ENCODE measurements at regions not wholly inside any gene's neighbourhood (a gene's known extent, or its start where the extent isn't known, plus 50 kb on each side); places are given as distances from the start of the nearest gene placed in this dataset.
"Not testable (repeated sequence)": the region's sequence is repeated elsewhere in the genome, so short reads cannot be mapped to it uniquely, and the experiment has no call there.

DNA sequence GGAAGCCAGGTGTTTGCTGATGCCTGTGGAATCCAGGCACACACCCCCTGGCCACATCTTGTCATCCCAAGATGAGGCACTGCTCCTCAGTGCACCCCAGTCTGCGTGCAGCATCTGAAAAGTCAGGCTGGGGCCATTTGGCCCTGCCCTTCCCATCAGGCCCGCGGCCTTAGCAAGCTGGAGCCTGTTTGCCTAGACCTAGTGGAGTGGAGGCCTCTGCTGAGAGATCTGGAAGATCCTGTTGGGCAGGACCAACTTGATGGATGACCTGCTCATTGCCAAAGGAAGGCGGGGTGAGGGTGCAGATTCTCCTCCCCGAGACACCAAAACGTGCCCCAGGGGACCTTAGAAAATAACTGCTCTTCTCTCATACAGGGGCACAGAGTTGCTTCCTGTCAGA is 220.2 kb downstream of the SHQ1 start:
- no peaks in the 10 kb centered on the region for H3K9me3 ChIP-seq (ENCODE audit: control insufficient read depth, low read length)
- no peaks in the 10 kb centered on the region for H3K36me3 ChIP-seq (ENCODE audit: control insufficient read depth, insufficient read depth, low read length)
- 84 to 91% methylated on average over 5 to 6 of the region's 6 CpGs for WGBS, 2 experiments (ENCODE audit: insufficient coverage in 2 of 2)
- H3K4me3 ChIP-seq (ENCODE audit: extremely low read depth, insufficient read depth, low read length, poor library complexity, severe bottlenecking) = no peak overlapping the region
- peaks cover 7% of the 10 kb centered on the region for H3K4me1 ChIP-seq (ENCODE audit: control insufficient read depth, insufficient read depth, low read length, poor library complexity, severe bottlenecking)
- H3K27ac ChIP-seq (ENCODE audit: low read depth, low read length, severe bottlenecking) = no peak overlapping the region

DNA sequence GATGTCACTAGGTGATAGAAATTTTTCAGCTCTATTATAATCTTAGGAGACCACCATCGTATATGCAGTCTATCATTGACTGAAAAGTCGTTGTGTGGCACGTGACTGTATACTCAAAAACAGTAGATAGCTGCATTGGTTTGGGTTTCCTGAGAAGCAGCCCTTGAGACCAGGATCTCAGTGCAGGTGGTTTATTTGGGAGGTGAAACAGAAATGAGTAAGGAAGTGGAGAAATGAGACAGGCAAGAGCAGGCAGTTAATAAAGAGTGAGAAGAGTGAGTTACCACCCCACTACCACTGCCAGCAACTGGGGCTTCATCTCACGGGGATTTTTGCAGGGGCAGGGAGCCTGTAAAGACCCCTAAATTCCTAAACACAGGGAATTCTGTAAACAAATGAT is 221.0 kb downstream of the SHQ1 start:
- 73 to 95% methylated on average over 2 to 3 of the region's 4 CpGs for WGBS, 2 experiments (ENCODE audit: insufficient coverage in 2 of 2)
- Histone ChIP-seq H3K4me1 (ENCODE audit: control insufficient read depth, insufficient read depth, low read length, poor library complexity, severe bottlenecking) (peaks cover 7% of the 10 kb centered on the region), H3K27ac (ENCODE audit: low read depth, low read length, severe bottlenecking) (no peak overlapping the region), H3K36me3 (ENCODE audit: control insufficient read depth, insufficient read depth, low read length) (no peaks in the 10 kb centered on the region), H3K4me3 (ENCODE audit: extremely low read depth, insufficient read depth, low read length, poor library complexity, severe bottlenecking) (no peak overlapping the region), H3K9me3 (ENCODE audit: control insufficient read depth, low read length) (no peaks in the 10 kb centered on the region)

- Histone ChIP-seq H3K4me1 (ENCODE audit: control insufficient read depth, insufficient read depth, low read length, poor library complexity, severe bottlenecking) (peaks cover 7% of the 10 kb centered on the region), H3K4me3 (ENCODE audit: extremely low read depth, insufficient read depth, low read length, poor library complexity, severe bottlenecking) (no peak overlapping the region), H3K9me3 (ENCODE audit: control insufficient read depth, low read length) (no peaks in the 10 kb centered on the region), H3K36me3 (ENCODE audit: control insufficient read depth, insufficient read depth, low read length) (no peaks in the 10 kb centered on the region), H3K27ac (ENCODE audit: low read depth, low read length, severe bottlenecking) (no peak overlapping the region)
- 92 to 93% methylated on average over 11 to 12 of the region's 14 CpGs for WGBS, 2 experiments (ENCODE audit: insufficient coverage in 2 of 2)
Measured at GRCh38 chr3:72625602-72626337, 222.5 kb downstream of the SHQ1 start.

GRCh38 chr3:72624656-72625055 is 223.6 kb downstream of the SHQ1 start:
- Histone ChIP-seq H3K27ac (ENCODE audit: low read depth, low read length, severe bottlenecking) (no peak overlapping the region), H3K4me3 (ENCODE audit: extremely low read depth, insufficient read depth, low read length, poor library complexity, severe bottlenecking) (no peak overlapping the region), H3K36me3 (ENCODE audit: control insufficient read depth, insufficient read depth, low read length) (no peaks in the 10 kb centered on the region), H3K4me1 (ENCODE audit: control insufficient read depth, insufficient read depth, low read length, poor library complexity, severe bottlenecking) (peaks cover 7% of the 10 kb centered on the region), H3K9me3 (ENCODE audit: control insufficient read depth, low read length) (no peaks in the 10 kb centered on the region)
- 83 to 100% methylated on average over 1 to 2 of the region's 2 CpGs for WGBS, 2 experiments (ENCODE audit: insufficient coverage in 2 of 2)

- Histone ChIP-seq H3K9me3 (ENCODE audit: control insufficient read depth, low read length) (peaks cover 7% of the 10 kb centered on the region), H3K36me3 (ENCODE audit: control insufficient read depth, insufficient read depth, low read length) (no peaks in the 10 kb centered on the region), H3K27ac (ENCODE audit: low read depth, low read length, severe bottlenecking) (no peak overlapping the region), H3K4me1 (ENCODE audit: control insufficient read depth, insufficient read depth, low read length, poor library complexity, severe bottlenecking) (no peaks in the 10 kb centered on the region), H3K4me3 (ENCODE audit: extremely low read depth, insufficient read depth, low read length, poor library complexity, severe bottlenecking) (no peak overlapping the region)
- WGBS, 2 experiments (ENCODE audit: insufficient coverage in 2 of 2) = 98 to 100% methylated on average over 5 to 6 of the region's 6 CpGs
Measured at GRCh38 chr3:72618739-72619138, 229.5 kb downstream of the SHQ1 start.

- Histone ChIP-seq H3K27ac (ENCODE audit: low read depth, low read length, severe bottlenecking) (no peak overlapping the region), H3K4me3 (ENCODE audit: extremely low read depth, insufficient read depth, low read length, poor library complexity, severe bottlenecking) (no peak overlapping the region), H3K4me1 (ENCODE audit: control insufficient read depth, insufficient read depth, low read length, poor library complexity, severe bottlenecking) (no peaks in the 10 kb centered on the region), H3K36me3 (ENCODE audit: control insufficient read depth, insufficient read depth, low read length) (no peaks in the 10 kb centered on the region), H3K9me3 (ENCODE audit: control insufficient read depth, low read length) (peaks cover 7% of the 10 kb centered on the region)
- 93 to 97% methylated on average over 3 of the region's 5 CpGs for WGBS, 2 experiments (ENCODE audit: insufficient coverage in 2 of 2)
Measured at GRCh38 chr3:72617424-72618024, 230.7 kb downstream of the SHQ1 start.

- WGBS, 2 experiments (ENCODE audit: insufficient coverage in 2 of 2) = 91 to 98% methylated on average over 4 of the region's 6 CpGs
- H3K4me1 ChIP-seq (ENCODE audit: control insufficient read depth, insufficient read depth, low read length, poor library complexity, severe bottlenecking) = no peaks in the 10 kb centered on the region
Measured at GRCh38 chr3:72615776-72616175, 232.5 kb downstream of the SHQ1 start.

DNA sequence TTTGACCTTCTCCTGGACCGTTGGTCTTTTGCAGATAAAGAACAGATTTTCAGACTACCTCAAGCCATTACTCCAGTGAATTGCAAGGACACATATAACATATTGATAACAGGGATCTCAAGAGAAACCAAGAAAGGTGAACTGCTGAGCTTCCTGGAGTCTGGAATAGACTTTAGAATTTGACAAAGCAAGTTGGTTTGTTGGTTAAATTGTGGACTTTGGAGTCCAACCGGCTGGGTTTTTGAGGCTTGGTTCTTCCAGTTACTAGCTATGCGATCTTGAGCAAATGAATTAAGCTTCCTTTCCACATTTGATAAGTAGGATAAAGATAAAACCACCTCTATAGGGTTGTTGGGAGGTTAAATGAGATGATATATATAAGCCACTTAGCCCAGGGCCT is 233.1 kb downstream of the SHQ1 start:
- Histone ChIP-seq H3K4me1 (ENCODE audit: control insufficient read depth, insufficient read depth, low read length, poor library complexity, severe bottlenecking) (no peaks in the 10 kb centered on the region), H3K36me3 (ENCODE audit: control insufficient read depth, insufficient read depth, low read length) (no peaks in the 10 kb centered on the region), H3K27ac (ENCODE audit: low read depth, low read length, severe bottlenecking) (no peak overlapping the region), H3K4me3 (ENCODE audit: extremely low read depth, insufficient read depth, low read length, poor library complexity, severe bottlenecking) (no peak overlapping the region), H3K9me3 (ENCODE audit: control insufficient read depth, low read length) (peaks cover 7% of the 10 kb centered on the region)
- WGBS, 2 experiments (ENCODE audit: insufficient coverage in 2 of 2) = no CpG with 5 or more reads among the region's 3 CpGs

More at GRCh38 chr3:72615776-72616175, 232.5 kb downstream of the SHQ1 start:
- Histone ChIP-seq H3K9me3 (ENCODE audit: control insufficient read depth, low read length) (peaks cover 7% of the 10 kb centered on the region), H3K36me3 (ENCODE audit: control insufficient read depth, insufficient read depth, low read length) (no peaks in the 10 kb centered on the region), H3K27ac (ENCODE audit: low read depth, low read length, severe bottlenecking) (no peak overlapping the region), H3K4me3 (ENCODE audit: extremely low read depth, insufficient read depth, low read length, poor library complexity, severe bottlenecking) (no peak overlapping the region)

DNA sequence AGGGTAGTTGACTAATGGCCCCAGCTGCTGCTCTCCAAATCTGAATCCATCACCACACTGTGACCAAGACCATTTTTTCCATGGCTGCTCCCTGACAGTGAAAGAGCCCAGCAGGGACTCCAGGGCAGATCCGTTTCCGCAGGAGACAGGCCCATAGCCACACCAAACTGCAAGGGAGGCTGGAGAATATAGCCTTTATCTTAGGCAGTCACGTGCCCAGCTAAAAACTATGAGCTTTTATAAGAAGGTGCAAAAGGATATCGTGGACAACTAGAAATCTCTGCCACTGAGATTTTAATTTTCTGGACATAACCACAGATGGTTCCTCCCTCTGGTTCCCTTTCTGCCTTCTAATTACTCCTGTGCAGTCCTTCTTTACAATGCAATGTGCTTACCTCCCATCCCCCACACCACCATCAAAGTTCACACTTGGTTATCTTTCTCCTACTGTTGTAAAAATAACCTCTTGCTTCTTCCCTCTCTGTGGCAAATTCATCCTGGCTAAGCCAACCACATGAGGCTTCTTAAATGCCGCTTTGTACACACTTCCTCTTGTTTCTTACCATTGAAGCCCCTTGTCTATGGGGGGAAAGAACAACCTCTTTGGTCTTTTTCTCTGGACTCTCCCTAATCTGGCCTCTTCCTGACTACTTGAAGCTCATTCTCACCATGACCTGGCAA is 233.7 kb downstream of the SHQ1 start:
- Histone ChIP-seq H3K36me3 (ENCODE audit: control insufficient read depth, insufficient read depth, low read length) (no peaks in the 10 kb centered on the region), H3K4me3 (ENCODE audit: extremely low read depth, insufficient read depth, low read length, poor library complexity, severe bottlenecking) (no peak overlapping the region), H3K27ac (ENCODE audit: low read depth, low read length, severe bottlenecking) (no peak overlapping the region), H3K4me1 (ENCODE audit: control insufficient read depth, insufficient read depth, low read length, poor library complexity, severe bottlenecking) (no peaks in the 10 kb centered on the region), H3K9me3 (ENCODE audit: control insufficient read depth, low read length) (peaks cover 7% of the 10 kb centered on the region)
- 68 to 84% methylated on average over 4 of the region's 5 CpGs for WGBS, 2 experiments (ENCODE audit: insufficient coverage in 2 of 2)

GRCh38 chr3:72613871-72614270 is 234.4 kb downstream of the SHQ1 start:
- H3K36me3 ChIP-seq (ENCODE audit: control insufficient read depth, insufficient read depth, low read length) = no peaks in the 10 kb centered on the region
- H3K4me3 ChIP-seq (ENCODE audit: extremely low read depth, insufficient read depth, low read length, poor library complexity, severe bottlenecking) = no peak overlapping the region
- H3K27ac ChIP-seq (ENCODE audit: low read depth, low read length, severe bottlenecking) = no peak overlapping the region
- WGBS, 2 experiments (ENCODE audit: insufficient coverage in 2 of 2) = 100% methylated on average over 1 of the region's 1 CpG
- peaks cover 7% of the 10 kb centered on the region for H3K9me3 ChIP-seq (ENCODE audit: control insufficient read depth, low read length)
- H3K4me1 ChIP-seq (ENCODE audit: control insufficient read depth, insufficient read depth, low read length, poor library complexity, severe bottlenecking) = no peaks in the 10 kb centered on the region

GRCh38 chr3:72609114-72609513 is 239.1 kb downstream of the SHQ1 start:
- not testable (repeated sequence) for H3K27ac ChIP-seq (ENCODE audit: low read depth, low read length, severe bottlenecking); H3K4me3 ChIP-seq (ENCODE audit: extremely low read depth, insufficient read depth, low read length, poor library complexity, severe bottlenecking); H3K9me3 ChIP-seq (ENCODE audit: control insufficient read depth, low read length); H3K36me3 ChIP-seq (ENCODE audit: control insufficient read depth, insufficient read depth, low read length); H3K4me1 ChIP-seq (ENCODE audit: control insufficient read depth, insufficient read depth, low read length, poor library complexity, severe bottlenecking)
- 100% methylated on average over 2 of the region's 5 CpGs; no CpG with 5 or more reads in 1 of the 2 experiments for WGBS, 2 experiments (ENCODE audit: insufficient coverage in 2 of 2)
